ENCODE measurements at regions not wholly inside any gene's neighbourhood (a gene's known extent, or its start where the extent isn't known, plus 50 kb on each side); places are given as distances from the start of the nearest gene placed in this dataset.
A peak's percentile ranks its signal among the peaks of the same experiment; 100 is the strongest.
"Not testable (repeated sequence)": the region's sequence is repeated elsewhere in the genome, so short reads cannot be mapped to it uniquely, and the experiment has no call there.

DNA sequence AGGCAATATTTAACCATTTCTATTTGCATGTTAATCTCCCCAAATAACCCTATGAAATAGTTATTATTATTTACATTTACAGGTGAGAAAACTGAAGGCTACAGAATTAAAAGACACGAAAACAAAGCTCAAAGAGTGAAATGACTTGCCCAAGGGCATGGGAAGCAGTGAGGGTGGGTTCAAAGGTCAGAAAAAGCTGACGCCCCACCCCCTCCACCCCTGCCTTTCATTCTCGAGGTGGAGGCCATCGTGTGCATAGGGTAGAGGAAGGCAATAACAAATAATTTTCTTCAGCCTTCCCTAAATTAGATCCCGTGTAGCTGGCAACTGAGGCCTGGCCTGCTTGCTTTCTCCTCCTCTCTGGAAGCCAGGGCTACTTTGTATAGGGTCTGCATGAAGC lies 56.1 kb upstream of the RBFOX2 start:
- DNase-seq (ENCODE audit: low read depth) = no peak
- TF ChIP-seq, protein P1, sequence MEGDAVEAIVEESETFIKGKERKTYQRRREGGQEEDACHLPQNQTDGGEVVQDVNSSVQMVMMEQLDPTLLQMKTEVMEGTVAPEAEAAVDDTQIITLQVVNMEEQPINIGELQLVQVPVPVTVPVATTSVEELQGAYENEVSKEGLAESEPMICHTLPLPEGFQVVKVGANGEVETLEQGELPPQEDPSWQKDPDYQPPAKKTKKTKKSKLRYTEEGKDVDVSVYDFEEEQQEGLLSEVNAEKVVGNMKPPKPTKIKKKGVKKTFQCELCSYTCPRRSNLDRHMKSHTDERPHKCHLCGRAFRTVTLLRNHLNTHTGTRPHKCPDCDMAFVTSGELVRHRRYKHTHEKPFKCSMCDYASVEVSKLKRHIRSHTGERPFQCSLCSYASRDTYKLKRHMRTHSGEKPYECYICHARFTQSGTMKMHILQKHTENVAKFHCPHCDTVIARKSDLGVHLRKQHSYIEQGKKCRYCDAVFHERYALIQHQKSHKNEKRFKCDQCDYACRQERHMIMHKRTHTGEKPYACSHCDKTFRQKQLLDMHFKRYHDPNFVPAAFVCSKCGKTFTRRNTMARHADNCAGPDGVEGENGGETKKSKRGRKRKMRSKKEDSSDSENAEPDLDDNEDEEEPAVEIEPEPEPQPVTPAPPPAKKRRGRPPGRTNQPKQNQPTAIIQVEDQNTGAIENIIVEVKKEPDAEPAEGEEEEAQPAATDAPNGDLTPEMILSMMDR (IDR thresholded peaks at IDR 0.05; ENCODE audit: insufficient read depth, low read depth, low read length) = no peak
- Histone ChIP-seq H3K4me3 (ENCODE audit: low read depth, low read length) (no peak overlapping the region), H3K27me3 (ENCODE audit: control insufficient read depth, insufficient read depth, low read length) (no peaks in the 10 kb centered on the region), H3K36me3 (ENCODE audit: control insufficient read depth, insufficient read depth, low read length) (no peaks in the 10 kb centered on the region)
- ChIA-PET CTCF (interaction anchor here (1.3 to 11.9 kb wide), 2 partner anchors 19 to 40 kb away, joined by 3 to 86 read pairs; no protein-coding TSS in a partner anchor), POLR2A (interaction anchor here (0.6 kb wide), 1 partner anchor 145 kb away, joined by 3 read pairs; no protein-coding TSS in a partner anchor)

DNA sequence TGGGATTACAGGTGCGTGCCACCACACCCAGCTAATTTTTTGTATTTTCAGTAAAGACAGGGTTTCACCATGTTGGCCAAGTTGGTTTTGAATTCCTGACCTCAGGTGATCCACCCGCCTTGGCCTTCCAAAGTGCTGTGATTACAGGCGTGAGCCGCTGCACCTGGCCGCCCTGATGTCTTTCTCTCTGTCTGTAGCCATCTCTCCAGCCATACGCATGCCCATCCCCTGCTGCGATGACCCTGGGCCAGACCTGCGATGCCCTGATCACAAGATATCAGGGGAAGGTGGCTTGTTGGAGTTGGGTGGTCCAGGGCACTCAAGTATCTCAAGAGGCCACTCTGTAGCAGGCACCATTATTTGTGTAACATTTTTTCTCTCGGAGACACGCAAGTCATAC lies 54.4 kb upstream of the RBFOX2 start:
- CTCF ChIA-PET = interaction anchor here (0.6 to 11.9 kb wide), 2 partner anchors 17 to 180 kb away, joined by 4 to 86 read pairs; no protein-coding TSS in a partner anchor
- DNase-seq (ENCODE audit: low read depth) = no peak
- POLR2A ChIA-PET = no interaction called here
- TF ChIP-seq, protein P1 (IDR thresholded peaks at IDR 0.05; ENCODE audit: insufficient read depth, low read depth, low read length) = no peak
- H3K27me3 ChIP-seq (ENCODE audit: control insufficient read depth, insufficient read depth, low read length) = no peaks in the 10 kb centered on the region
- H3K36me3 ChIP-seq (ENCODE audit: control insufficient read depth, insufficient read depth, low read length) = no peaks in the 10 kb centered on the region
- no peak overlapping the region for H3K4me3 ChIP-seq (ENCODE audit: low read depth, low read length)

DNA sequence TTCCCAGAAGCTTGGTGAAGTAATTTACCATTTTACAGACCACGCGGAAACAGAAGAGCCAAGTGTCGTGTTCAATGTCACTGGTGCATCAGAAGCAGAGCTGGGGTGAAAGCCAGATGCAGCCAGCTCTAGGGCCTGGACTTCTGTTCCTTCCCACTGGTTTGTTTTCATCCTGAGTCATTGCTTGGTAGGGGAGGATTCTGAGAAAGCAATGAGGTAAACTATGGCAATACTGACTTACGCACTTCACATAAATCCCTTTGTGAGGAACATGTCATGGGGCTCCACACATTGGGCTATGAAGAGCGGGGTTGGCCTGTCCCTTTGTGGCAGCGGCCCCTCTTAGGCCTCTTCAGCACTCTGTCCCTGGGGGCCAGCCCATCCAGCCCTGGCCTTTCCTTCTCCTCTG lies 52.4 kb upstream of the RBFOX2 start:
- peak; percentile 45 for DNase-seq (ENCODE audit: low read depth)
- Histone ChIP-seq H3K27me3 (ENCODE audit: control insufficient read depth, insufficient read depth, low read length) (no peaks in the 10 kb centered on the region), H3K36me3 (ENCODE audit: control insufficient read depth, insufficient read depth, low read length) (no peaks in the 10 kb centered on the region), H3K4me3 (ENCODE audit: low read depth, low read length) (no peak overlapping the region)
- ChIA-PET CTCF (interaction anchor here (0.9 to 11.9 kb wide), 2 partner anchors 15 to 150 kb away, joined by 6 to 86 read pairs; no protein-coding TSS in a partner anchor), POLR2A (no interaction called here)
- TF ChIP-seq, protein P1 (IDR thresholded peaks at IDR 0.05; ENCODE audit: insufficient read depth, low read depth, low read length) = no peak

DNA sequence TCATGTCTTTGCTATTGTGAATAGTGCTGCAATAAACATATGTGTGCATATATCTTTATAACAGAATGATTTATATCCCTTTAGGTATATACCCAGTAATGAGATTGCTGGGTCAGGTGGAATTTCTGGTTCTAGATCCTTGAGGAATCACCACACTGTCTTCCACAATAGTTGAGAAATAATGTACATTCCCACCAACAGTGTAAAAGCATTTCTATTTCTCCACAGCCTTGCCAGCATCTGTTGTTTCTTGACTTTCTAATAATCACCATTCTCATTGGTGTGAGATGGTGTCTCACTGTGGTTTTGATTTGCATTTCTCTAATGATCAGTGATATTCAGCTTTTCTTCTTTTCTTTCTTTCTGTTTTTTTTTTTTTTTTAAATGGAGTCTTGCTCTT lies 51.7 kb upstream of the RBFOX2 start:
- H3K36me3 ChIP-seq (ENCODE audit: control insufficient read depth, insufficient read depth, low read length); POLR2A ChIA-PET; H3K27me3 ChIP-seq (ENCODE audit: control insufficient read depth, insufficient read depth, low read length); H3K4me3 ChIP-seq (ENCODE audit: low read depth, low read length); DNase-seq (ENCODE audit: low read depth): not testable (repeated sequence)
- CTCF ChIA-PET = interaction anchor here (0.9 to 11.9 kb wide), 2 partner anchors 15 to 150 kb away, joined by 6 to 86 read pairs; no protein-coding TSS in a partner anchor

DNA sequence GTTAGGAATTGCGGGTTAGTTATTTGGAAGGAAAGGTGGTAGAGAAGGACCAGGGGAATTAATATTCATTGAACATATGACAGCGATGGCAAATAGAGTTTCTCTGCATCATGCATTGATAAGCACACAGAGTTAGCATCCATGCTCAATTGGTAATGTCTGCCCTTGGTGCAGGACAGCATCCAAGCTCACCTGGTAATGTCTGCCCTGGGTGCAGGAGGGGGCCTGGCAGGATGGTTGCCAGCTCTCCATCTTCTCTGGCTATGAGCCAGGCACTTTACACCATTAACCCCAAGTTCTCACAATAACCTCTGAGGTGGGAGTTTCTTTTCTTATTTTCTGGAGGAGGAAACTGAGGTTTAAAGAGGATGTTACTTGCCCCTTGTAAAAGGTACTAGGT lies 50.4 kb upstream of the RBFOX2 start:
- TF ChIP-seq, protein P1 (IDR thresholded peaks at IDR 0.05; ENCODE audit: insufficient read depth, low read depth, low read length) = no peak
- no peak for DNase-seq (ENCODE audit: low read depth)
- no peaks in the 10 kb centered on the region for H3K27me3 ChIP-seq (ENCODE audit: control insufficient read depth, insufficient read depth, low read length)
- no peak overlapping the region for H3K4me3 ChIP-seq (ENCODE audit: low read depth, low read length)
- no peaks in the 10 kb centered on the region for H3K36me3 ChIP-seq (ENCODE audit: control insufficient read depth, insufficient read depth, low read length)
- CTCF ChIA-PET = interaction anchor here (1.0 to 11.9 kb wide), 4 partner anchors 10 to 452 kb away, joined by 3 to 86 read pairs (median 4); no protein-coding TSS in a partner anchor
- POLR2A ChIA-PET = no interaction called here

Measured in BJ (cell line).